ENCODE measurements at regions not wholly inside any gene's neighbourhood (a gene's known extent, or its start where the extent isn't known, plus 50 kb on each side); places are given as distances from the start of the nearest gene placed in this dataset.

DNA sequence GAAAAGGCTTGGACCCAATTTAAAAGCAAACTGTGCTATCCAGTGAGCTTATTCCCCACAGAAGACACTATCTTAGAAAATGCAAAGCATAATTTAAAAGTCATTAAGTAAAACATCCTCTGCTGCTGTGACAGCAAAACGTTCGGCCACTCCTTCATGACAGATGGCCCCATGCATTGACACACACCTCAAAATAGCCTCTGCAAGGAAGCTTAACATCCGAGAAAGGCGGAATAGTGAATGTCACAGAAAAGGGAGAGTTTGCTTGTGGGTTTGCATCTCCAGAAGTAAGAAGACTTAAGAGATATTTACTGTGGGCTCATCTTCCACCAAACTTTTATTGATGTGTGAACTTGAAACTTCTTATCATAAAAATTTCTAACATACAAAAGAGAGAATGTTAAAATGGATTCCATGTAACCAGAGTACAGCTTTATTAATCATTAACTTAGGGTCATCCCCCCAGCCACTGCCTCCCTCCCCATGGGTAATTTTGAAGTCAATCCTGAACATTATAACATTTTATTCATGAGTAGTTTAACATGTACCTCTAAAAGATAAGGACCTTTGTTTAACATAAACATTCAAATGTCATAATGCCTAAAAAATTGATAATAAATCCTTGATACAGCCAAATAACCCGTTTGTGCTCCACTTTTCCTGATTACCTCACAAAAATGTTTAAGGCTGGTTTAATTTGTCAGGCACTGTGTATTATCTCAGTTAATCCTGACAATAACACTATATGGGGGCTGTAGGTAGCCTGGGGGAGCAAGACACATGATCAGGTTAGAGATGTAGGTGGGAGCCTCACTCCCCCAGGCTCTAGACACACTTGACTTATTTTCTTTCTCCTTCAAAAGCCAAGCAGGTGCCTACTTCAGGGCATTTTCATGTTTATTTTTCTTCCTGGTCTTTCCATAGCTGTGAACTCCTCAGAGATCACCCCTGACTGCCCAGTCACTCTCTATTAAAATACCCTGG, 119.7 kb upstream of the TMCC3 start:
- TF ChIP-seq, protein P1, sequence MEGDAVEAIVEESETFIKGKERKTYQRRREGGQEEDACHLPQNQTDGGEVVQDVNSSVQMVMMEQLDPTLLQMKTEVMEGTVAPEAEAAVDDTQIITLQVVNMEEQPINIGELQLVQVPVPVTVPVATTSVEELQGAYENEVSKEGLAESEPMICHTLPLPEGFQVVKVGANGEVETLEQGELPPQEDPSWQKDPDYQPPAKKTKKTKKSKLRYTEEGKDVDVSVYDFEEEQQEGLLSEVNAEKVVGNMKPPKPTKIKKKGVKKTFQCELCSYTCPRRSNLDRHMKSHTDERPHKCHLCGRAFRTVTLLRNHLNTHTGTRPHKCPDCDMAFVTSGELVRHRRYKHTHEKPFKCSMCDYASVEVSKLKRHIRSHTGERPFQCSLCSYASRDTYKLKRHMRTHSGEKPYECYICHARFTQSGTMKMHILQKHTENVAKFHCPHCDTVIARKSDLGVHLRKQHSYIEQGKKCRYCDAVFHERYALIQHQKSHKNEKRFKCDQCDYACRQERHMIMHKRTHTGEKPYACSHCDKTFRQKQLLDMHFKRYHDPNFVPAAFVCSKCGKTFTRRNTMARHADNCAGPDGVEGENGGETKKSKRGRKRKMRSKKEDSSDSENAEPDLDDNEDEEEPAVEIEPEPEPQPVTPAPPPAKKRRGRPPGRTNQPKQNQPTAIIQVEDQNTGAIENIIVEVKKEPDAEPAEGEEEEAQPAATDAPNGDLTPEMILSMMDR (IDR thresholded peaks at IDR 0.05), result no peak
- TF ChIP-seq POLR2AphosphoS5 (IDR thresholded peaks at IDR 0.05), result no peak
- TF ChIP-seq EP300 (IDR thresholded peaks at IDR 0.05), result no peak
- no peak for TF ChIP-seq POLR2A (IDR thresholded peaks at IDR 0.05)
